SW480 (cell line): ENCODE measurements at regions not wholly inside any gene's neighbourhood (a gene's known extent, or its start where the extent isn't known, plus 50 kb on each side); places are given as distances from the start of the nearest gene placed in this dataset.
A peak's percentile ranks its signal among the peaks of the same experiment; 100 is the strongest.

Experiments
- DNase-seq: peaks from one replicate; pipeline ENCODE4 v3.0.0-alpha.2; 2016; ENCODE audit warnings: low spot score

GRCh38 chr6:56346958-56347357 is 99.6 kb upstream of the COL21A1 start:
- no peak for DNase-seq

GRCh38 chr6:56345376-56345995 is 98.1 kb upstream of the COL21A1 start:
- DNase-seq, result no peak

GRCh38 chr6:56343295-56343694 is 95.9 kb upstream of the COL21A1 start:
- no peak for DNase-seq

- DNase-seq, result no peak
Measured at GRCh38 chr6:56339524-56339923, 92.1 kb upstream of the COL21A1 start.

- DNase-seq, result no peak
Measured at GRCh38 chr6:56335726-56336125, 88.3 kb upstream of the COL21A1 start.

GRCh38 chr6:56334937-56335336 is 87.6 kb upstream of the COL21A1 start:
- DNase-seq, result no peak

- no peak for DNase-seq
Measured at GRCh38 chr6:56329271-56330050, 82.1 kb upstream of the COL21A1 start.

GRCh38 chr6:56328728-56329090 is 81.3 kb upstream of the COL21A1 start:
- no peak for DNase-seq

GRCh38 chr6:56327946-56328727 is 80.8 kb upstream of the COL21A1 start:
- DNase-seq, result no peak

GRCh38 chr6:56324396-56324795 is 77.0 kb upstream of the COL21A1 start:
- DNase-seq, result no peak

- DNase-seq, result no peak
Measured at GRCh38 chr6:56318851-56319250, 71.5 kb upstream of the COL21A1 start.

- DNase-seq, result peak; percentile 7
Measured at GRCh38 chr6:56314683-56315523, 67.5 kb upstream of the COL21A1 start.

GRCh38 chr6:56311533-56312448 is 64.4 kb upstream of the COL21A1 start:
- no peak for DNase-seq

GRCh38 chr6:56311061-56311460 is 63.7 kb upstream of the COL21A1 start:
- no peak for DNase-seq

- DNase-seq, result no peak
Measured at GRCh38 chr6:56310241-56310640, 62.9 kb upstream of the COL21A1 start.

GRCh38 chr6:56299916-56300315 is 52.5 kb upstream of the COL21A1 start:
- no peak for DNase-seq

GRCh38 chr6:56297022-56297989 is 49.9 kb upstream of the COL21A1 start:
- DNase-seq, result peak; percentile 2
